ENCODE measurements at regions not wholly inside any gene's neighbourhood (a gene's known extent, or its start where the extent isn't known, plus 50 kb on each side); places are given as distances from the start of the nearest gene placed in this dataset.

DNA sequence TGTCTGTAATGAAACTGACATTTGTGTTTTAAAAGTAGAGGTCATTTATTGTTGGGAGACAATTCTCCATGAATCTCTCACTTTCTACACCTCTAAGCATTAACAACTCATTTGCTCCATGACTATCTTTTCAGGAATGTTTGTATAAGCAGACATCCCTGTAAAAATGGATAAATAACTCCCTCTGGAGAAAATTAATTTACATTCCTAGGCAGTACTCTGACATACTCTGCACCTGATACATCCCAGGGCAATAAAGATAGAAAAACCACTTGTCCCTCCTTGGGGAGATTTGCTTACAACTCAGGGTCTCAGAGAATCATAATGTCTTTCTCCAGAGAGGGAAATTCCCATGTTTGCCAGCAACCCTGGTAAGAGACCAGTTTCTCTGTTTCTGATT, 1037.7 kb upstream of the SLC39A10 start:
- in situ Hi-C loops (cut with HindIII; ENCODE audit: low pct_unique_long_range_greater_than_20kb, low sequenced_read_pairs): no loop called here
- DNase-seq (ENCODE audit: low read depth, low spot score): no peak

DNA sequence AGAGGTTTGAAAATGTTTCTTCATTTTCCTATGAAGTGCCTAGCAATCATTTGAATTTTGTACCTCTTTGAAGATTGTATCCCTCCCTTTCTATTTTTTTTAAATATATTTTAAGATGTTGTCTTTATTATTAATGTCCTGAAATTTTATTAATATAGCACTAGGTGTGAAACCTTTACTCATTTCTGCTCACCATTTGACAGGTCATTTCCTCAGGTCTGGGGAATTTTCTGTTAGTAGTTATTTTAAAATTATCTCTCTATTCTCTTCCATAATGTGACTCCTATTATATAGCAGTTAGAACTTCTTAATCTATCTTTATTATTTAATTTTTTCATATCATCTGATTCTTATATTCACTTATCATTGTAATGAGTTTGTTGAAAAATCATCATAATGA, 1038.6 kb upstream of the SLC39A10 start:
- DNase-seq (ENCODE audit: low read depth, low spot score): no peak
- in situ Hi-C loops (cut with HindIII; ENCODE audit: low pct_unique_long_range_greater_than_20kb, low sequenced_read_pairs): no loop called here

DNA sequence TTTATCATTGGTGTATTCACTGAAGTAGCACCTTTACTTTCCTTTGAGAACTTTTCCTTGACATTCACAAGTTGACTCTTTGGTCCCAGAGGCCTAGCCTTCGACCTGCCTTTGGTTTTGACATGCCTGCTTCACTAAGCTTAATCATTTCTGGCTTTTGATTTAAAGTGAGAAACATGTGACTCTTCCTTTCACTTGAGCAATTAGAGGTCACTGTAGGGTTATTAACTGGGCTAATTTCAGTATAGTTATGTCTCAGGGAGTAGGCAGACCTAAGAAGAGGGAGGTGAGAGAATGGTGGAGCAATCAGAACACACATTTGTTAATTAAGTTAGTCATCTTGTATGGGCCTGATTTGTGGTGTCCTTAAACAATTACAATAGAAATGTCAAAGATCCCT, 1040.7 kb upstream of the SLC39A10 start:
- in situ Hi-C loops (cut with HindIII; ENCODE audit: low pct_unique_long_range_greater_than_20kb, low sequenced_read_pairs): no loop called here
- no peak for DNase-seq (ENCODE audit: low read depth, low spot score)

DNA sequence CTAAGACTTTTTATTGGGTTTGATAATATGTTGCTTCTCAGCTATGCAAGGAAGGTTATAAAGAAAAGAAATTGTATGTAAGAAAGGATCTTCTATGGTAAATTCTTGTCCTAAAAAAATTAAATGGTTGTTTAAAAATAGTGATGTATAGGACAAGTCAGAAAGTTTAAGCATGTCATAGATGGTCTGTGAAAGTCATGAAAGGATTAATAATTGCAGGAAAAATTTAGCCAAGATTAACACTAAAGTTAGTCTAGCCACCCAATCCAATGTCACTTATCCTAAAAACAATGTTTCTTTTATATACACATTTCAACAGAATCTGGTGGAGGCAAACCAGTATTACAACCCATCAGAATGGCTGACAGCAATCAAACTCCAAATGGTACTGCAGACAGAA, 1046.7 kb upstream of the SLC39A10 start:
- in situ Hi-C loops (cut with HindIII; ENCODE audit: low pct_unique_long_range_greater_than_20kb, low sequenced_read_pairs): no loop called here
- no peak for DNase-seq (ENCODE audit: low read depth, low spot score)

DNA sequence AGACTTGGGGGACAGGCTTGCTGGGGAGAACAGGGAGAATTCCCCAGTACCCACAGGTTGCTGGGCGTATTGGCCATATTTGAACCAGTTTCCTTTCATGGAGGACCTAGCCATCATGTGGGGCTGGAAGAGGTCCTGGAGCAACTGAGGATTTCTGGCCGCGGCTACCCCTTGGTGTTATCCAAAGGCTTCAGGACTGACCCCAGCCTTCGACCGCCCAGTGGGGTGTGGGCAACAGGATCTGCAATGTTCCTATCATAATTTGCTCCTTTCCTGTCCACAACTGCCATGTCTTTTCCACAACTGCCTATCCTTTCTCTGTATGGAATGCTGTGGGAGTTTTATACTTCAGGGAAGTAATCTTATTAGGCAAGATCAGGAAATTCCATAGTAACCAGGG, 1053.6 kb upstream of the SLC39A10 start:
- DNase-seq (ENCODE audit: low read depth, low spot score): no peak
- in situ Hi-C loops (cut with HindIII; ENCODE audit: low pct_unique_long_range_greater_than_20kb, low sequenced_read_pairs): no loop called here

DNA sequence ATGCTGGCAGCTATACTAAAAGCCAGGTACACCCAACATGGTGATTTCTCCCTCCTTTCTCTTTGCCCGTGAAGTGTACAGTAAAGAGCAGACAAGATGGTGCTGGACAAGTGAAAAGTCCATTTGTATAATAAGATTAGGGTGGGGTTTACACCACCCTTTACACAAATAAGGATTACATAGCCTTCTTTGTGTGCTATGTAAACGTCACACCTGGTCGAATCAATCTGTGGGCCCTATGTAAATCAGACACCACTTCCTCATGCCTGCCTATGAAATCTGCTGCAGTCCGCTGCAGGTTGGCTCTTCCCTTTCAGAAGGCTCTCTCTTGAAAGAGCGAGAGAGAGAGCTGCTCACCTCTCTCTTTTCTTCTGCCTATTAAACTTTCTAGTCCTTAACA, 1054.3 kb upstream of the SLC39A10 start:
- in situ Hi-C loops (cut with HindIII; ENCODE audit: low pct_unique_long_range_greater_than_20kb, low sequenced_read_pairs): no loop called here
- no peak for DNase-seq (ENCODE audit: low read depth, low spot score)

DNA sequence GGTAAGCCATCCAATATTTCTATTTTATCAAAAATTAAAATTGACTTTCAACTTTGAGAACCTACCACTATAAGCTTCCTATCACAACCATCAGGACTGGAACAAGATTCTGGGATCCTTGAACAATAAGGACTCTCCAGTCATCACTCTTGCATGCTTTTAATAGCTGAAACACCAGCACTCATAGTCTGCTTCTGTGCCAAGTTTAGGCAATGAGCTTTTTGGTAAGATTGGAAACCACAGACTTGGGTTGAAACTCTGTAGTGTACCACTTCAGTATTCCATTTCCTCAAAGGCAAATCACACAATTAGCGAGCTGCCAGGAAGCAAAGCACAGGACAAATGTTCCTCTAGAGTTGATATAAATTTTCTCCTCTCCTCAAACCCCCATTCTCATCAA, 1065.8 kb upstream of the SLC39A10 start:
- in situ Hi-C loops (cut with HindIII; ENCODE audit: low pct_unique_long_range_greater_than_20kb, low sequenced_read_pairs): no loop called here
- DNase-seq (ENCODE audit: low read depth, low spot score): no peak

DNA sequence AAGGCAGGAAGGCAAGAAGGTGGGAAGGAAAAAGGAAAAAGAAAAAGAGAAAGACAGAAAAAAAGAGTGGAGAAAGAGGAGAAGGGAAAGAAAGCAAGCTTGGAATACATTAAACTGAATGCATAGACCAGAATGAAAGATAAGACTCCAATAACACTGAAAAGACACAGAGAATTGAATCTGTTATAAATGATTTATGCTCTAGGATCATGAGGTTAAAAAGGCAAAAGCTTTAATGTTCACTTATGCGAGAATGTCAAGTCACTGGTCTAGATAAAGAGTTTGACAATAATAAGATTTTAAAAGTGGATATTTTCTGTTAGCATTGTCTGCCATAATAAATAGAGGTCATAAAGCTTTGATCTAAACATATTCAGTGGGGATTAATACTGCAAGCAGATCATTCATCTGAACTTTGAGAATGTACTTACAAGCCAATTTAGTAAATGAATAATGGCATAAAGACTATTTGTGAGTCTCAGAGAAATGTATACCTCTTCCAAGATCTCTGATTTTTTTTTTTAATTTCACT, 1069.2 kb upstream of the SLC39A10 start:
- in situ Hi-C loops (cut with HindIII; ENCODE audit: low pct_unique_long_range_greater_than_20kb, low sequenced_read_pairs): no loop called here
- DNase-seq (ENCODE audit: low read depth, low spot score): no peak

DNA sequence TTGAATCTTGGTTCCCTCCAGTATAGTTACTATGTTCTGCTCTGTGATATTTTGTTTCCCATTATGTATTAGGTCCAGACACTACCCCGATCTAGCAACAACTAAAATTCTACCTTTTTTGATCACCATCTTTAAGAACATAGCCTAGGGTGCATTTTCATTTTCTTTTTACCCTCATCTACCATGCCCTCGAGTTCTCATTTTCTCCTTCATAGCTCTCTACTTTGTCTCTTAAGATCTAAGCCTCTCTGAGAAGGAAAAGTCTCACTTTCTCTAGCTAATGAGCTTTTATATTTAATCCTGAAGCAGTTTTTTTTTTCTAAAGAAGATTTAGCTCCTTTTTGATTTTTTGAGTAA, 1089.4 kb upstream of the SLC39A10 start:
- no peak for DNase-seq (ENCODE audit: low read depth, low spot score)
- in situ Hi-C loops (cut with HindIII; ENCODE audit: low pct_unique_long_range_greater_than_20kb, low sequenced_read_pairs): no loop called here

DNA sequence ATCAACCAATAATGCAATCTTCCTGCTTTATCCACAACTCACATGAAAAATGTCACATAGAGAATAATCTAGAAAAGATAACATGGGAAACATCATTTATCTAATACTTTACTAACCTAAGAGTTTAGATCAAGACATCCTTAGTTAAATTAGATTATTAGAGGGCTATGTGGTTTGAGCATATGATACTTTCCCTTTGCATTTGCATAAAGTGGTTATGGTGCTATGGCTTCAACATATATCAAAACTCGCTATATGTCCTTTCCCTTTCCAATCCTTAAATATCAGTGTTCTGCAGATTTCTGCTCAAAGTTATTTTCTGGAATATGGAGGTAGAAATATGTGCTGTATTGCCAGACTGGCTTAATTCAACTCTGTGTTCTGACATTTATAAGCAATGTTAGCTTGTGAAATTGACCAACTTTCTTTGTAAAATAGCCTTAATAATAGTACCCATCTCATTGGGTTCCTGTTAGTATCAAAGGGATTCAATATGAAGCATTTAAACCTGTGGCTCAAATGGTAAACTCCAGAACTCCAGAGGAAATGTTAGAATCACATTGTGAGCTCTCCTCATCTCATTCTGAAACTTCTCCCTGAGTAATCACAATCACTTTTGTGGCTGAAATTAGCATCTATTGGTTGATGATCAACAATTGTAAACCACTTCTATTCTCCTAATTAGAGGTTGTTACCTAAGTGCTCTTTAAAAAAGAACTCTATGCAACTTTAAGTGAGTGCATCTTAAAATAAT, 1089.9 kb upstream of the SLC39A10 start:
- DNase-seq (ENCODE audit: low read depth, low spot score): no peak
- in situ Hi-C loops (cut with HindIII; ENCODE audit: low pct_unique_long_range_greater_than_20kb, low sequenced_read_pairs): no loop called here

DNA sequence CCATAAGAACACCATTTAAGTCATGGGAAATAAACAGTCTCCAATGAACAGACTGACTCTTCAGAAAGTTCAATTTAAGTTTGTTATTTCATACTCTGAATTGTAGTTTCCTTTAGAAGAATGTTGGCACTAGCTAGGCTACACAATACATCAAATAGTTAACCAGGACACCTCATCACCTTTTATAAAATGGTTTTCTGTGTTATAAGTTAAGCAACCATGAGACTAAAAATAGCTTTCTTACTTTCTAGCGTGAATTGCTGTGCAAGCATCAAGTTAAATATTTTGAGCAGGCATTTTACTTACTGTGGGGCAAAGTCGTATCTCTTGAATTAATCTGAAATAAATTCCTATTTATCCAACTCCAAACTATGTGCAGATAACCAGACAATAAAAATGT, 1092.6 kb upstream of the SLC39A10 start:
- in situ Hi-C loops (cut with HindIII; ENCODE audit: low pct_unique_long_range_greater_than_20kb, low sequenced_read_pairs): no loop called here
- no peak for DNase-seq (ENCODE audit: low read depth, low spot score)

DNA sequence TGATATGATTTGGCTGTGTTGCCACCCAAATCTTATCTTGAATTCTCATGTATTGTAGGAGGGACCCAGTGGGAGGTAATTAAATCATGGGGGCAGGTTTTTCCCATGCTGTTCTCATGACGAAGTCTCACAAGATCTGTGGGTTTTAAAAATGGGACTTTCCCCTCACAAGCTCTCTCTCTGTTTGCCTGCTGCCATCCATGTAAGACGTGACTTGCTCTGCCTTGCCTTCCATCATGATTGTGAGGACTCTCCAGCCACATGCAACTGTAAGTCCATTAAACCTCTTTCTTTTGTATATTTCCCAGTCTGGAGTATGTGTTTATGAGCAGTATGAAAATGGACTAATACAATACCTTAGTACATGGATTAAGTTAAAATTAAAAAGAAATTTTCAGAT, 1094.7 kb upstream of the SLC39A10 start:
- in situ Hi-C loops (cut with HindIII; ENCODE audit: low pct_unique_long_range_greater_than_20kb, low sequenced_read_pairs): no loop called here
- no peak for DNase-seq (ENCODE audit: low read depth, low spot score)

DNA sequence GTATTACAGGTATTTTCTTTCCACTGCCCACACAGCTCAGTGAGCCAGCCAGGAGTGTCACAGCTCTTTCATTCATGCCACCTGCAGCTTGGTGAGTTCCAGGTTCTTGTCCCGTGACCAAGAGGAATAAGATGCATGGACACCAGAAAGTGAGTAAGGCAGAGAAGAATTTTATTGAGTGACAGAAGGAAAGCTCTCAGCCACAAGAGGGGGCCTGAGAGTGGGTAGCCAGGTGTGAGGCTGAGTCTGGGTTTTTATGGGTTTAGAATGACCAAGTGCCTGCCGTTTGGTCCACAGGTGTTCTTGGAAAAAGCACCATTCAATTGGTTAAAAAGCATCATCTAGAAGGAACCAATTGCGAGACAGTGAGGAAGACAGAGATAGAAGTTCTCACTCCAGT, 1097.1 kb upstream of the SLC39A10 start:
- no peak for DNase-seq (ENCODE audit: low read depth, low spot score)
- in situ Hi-C loops (cut with HindIII; ENCODE audit: low pct_unique_long_range_greater_than_20kb, low sequenced_read_pairs): no loop called here

DNA sequence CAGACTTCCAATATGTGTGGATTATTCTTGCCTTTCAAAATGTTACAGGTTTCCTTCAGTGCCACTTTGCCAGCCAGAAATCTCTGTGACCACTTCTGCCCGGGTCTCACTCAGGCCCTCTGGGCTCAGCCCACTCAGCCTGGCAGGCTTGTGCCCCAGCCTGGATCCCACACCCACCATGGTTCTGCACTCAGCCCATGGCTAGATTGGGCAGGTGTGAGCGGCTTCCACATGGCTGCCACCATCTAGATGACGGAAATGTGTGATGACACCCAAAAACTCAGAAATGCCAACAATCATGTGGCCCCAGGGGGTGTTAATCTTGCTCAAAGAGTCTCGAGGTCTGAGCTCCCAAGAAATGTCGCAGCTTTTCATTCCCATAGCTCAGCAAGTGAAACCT, 1097.5 kb upstream of the SLC39A10 start:
- DNase-seq (ENCODE audit: low read depth, low spot score): no peak
- in situ Hi-C loops (cut with HindIII; ENCODE audit: low pct_unique_long_range_greater_than_20kb, low sequenced_read_pairs): no loop called here

DNA sequence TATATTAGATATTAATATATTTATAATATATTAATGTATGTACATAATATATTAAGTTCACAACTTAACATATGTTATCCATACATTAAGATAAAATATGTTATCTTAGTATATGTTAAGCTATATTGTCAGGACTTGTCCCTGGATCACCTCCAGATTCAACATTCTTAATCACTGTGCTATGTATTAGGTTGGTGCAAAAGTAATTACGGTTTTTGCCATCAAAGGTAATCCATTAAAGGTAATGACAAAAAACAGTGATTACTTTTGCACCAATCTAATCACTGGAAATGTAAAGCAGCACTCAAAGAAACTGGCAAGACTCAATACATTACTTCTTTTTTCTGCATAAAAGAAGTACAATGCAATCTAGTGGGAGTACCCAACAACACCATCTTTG, 1099.0 kb upstream of the SLC39A10 start:
- DNase-seq (ENCODE audit: low read depth, low spot score): no peak
- in situ Hi-C loops (cut with HindIII; ENCODE audit: low pct_unique_long_range_greater_than_20kb, low sequenced_read_pairs): no loop called here

DNA sequence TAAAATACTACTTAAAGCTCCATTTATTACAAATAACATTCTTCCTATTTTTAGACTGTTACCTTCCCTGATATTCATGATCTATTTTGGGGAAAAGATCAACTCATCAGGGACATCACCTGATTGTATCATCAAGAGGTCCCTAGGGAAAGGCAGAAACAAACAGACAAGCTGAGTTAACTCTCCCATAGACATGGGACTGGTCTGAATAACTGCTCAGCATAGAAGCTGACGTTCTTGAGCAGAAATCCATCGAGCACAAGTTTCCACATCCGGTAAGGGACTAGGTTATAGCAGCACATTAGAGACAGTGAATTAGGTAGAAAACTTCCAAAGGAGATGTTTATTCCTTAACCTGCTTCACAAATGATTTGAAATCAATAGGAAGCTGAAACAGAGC, 1100.4 kb upstream of the SLC39A10 start:
- DNase-seq (ENCODE audit: low read depth, low spot score): peak; percentile 7
- in situ Hi-C loops (cut with HindIII; ENCODE audit: low pct_unique_long_range_greater_than_20kb, low sequenced_read_pairs): no loop called here

DNA sequence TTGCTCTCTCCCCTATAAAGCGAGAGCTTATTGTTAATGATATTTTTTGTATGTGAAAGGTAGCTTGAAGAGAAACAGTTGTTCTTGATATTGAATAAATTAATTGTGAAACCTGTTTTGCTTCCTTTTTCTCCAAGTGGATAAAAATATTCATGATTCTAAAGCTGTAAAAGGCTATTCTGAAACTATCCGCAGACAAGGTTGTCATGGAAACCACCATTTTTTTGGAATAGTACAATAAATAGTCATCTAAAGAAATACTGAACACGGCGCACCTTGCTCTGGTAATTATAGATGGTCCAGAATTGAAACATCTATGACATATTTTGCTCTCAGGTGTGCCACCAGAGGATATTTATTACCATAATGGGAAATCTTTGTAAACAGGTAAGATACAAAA, 1103.0 kb upstream of the SLC39A10 start:
- in situ Hi-C loops (cut with HindIII; ENCODE audit: low pct_unique_long_range_greater_than_20kb, low sequenced_read_pairs): no loop called here
- DNase-seq (ENCODE audit: low read depth, low spot score): no peak

DNA sequence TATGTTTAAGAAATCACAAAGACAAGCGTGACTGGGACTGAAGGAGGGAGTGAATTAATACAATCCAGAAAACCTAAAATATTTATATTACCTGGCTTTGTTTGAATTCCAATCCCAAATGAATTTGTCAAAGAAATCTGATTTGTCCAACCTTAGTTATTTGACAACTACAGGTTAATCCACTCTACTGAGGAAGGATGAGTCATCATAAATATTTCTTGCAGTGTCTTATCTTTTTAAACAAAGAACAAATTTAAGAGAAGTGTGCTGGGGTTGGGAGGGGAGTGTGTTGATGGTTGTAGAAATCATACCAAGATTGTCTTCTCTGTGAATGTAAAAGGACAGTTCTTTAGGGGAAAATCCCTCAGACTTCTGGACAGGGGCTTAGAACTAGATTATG, 1106.3 kb upstream of the SLC39A10 start:
- no peak for DNase-seq (ENCODE audit: low read depth, low spot score)
- in situ Hi-C loops (cut with HindIII; ENCODE audit: low pct_unique_long_range_greater_than_20kb, low sequenced_read_pairs): no loop called here

DNA sequence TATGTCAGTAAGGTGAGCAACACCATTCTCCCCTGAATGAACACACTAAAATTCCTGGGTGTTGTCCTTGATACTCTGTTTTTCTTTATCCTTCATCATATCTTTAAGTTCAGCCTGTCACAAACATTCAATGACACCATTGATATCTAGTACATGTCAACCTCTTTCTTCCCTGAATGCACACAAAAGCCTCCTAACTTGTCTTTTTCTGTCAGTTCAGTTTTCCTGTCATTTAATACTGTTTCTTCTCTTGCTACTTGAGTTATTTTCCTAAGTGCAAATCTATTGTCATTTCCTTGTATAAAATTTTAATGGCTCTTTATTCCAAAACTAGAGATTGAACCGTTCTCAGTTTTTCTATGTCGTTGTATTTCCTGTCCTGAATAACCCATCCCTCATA, 1107.6 kb upstream of the SLC39A10 start:
- in situ Hi-C loops (cut with HindIII; ENCODE audit: low pct_unique_long_range_greater_than_20kb, low sequenced_read_pairs): no loop called here
- DNase-seq (ENCODE audit: low read depth, low spot score): no peak

DNA sequence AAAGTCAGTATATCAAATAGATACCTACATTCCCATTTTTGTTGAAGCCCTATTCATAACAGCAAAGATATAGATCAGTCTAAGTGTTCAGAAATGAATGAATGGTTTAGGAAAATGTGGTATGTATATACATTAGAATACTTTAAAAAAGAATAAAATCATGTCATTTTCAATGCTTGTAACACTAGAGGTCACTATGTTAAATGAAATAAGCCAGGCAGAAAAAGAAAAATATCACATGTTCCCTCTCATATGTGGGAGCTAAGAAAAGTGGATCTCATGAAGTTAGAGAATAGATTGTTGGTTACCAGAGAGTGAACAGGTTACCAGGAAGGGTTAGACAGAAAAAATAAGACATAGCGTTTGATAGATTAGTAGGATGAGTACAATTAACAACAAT, 1111.0 kb upstream of the SLC39A10 start:
- in situ Hi-C loops (cut with HindIII; ENCODE audit: low pct_unique_long_range_greater_than_20kb, low sequenced_read_pairs): no loop called here
- DNase-seq (ENCODE audit: low read depth, low spot score): peak; percentile 41
